ENCODE measurements at regions not wholly inside any gene's neighbourhood (a gene's known extent, or its start where the extent isn't known, plus 50 kb on each side); places are given as distances from the start of the nearest gene placed in this dataset.
"Not testable (repeated sequence)": the region's sequence is repeated elsewhere in the genome, so short reads cannot be mapped to it uniquely, and the experiment has no call there.

GRCh38 chr3:28575746-28576613 is 227.4 kb upstream of the AZI2 start:
- DNase-seq: peak in 45 of 56 donors; percentile 10 to 63 (median 42)

GRCh38 chr3:28576614-28577200 is 228.1 kb upstream of the AZI2 start:
- DNase-seq: peak in 17 of 56 donors; percentile 26 to 60 (median 41)

DNA sequence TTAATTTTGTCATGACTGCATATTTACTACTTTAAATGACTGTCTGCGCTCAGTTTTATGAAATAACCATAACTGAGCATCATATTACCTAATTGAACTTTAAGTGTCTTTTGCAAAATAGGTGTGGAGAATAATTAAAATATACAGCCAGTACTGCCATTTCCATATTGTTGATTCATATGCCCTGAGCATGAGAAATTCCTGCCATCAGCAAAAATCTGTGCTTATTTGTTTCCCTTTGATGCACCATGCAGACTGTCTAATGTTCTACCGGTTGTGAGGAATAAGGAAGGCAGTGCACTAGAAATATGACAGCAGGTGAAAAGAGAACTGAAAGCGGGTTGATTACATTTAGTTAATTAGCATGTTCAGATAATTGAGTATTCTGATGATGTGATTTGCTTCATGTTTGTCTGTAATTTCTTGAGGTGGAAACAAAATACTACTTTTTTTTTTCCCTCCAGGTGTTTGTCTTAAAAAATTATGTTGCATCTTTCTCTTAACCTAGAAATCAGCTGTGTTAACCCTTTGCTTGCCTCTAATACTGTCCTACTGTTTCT is 229.4 kb upstream of the AZI2 start:
- DNase-seq: no peak

- DNase-seq: no peak
These were observed 237.7 kb upstream of the AZI2 start for GRCh38 chr3:28586325-28586724.

DNA sequence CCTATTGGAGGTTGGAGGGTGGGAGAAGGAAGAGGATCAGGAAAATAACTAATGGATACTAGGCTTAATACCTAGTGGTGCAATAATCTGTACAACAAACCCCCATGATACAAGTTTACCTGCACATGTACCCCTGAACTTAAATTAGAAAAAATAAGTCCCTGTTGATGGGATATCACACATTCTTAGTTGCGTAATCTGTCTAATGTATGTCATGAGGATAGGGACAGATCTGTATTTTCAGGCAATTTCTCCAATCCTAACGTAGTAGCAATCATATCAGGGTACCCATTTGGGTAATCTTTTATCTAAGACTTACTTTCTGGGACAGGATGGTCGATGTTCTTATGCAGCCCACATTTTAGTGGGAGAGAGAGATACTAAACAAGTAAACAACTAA is 239.1 kb upstream of the AZI2 start:
- DNase-seq: no peak

- DNase-seq: no peak
These were observed 241.6 kb upstream of the AZI2 start for GRCh38 chr3:28590216-28590615.

DNA sequence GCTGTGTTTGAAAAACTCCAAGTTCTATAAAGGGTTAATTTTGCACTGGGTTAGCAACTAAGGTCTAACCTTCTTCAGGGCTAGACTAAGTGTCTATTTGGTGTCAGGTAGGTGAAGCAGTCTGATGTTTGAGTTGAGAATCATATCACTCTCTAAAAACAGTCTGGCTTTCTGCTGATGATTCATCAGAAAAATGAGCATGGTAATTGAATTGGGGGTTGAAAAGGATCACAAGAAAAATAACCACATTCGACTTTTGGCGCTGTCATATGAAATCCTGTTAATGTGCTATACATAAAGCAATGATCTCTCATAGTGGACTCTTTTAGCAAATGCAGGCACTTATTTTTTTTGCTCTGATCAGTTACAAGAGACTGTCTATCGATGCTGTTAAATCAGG is 242.2 kb upstream of the AZI2 start:
- DNase-seq: no peak

DNA sequence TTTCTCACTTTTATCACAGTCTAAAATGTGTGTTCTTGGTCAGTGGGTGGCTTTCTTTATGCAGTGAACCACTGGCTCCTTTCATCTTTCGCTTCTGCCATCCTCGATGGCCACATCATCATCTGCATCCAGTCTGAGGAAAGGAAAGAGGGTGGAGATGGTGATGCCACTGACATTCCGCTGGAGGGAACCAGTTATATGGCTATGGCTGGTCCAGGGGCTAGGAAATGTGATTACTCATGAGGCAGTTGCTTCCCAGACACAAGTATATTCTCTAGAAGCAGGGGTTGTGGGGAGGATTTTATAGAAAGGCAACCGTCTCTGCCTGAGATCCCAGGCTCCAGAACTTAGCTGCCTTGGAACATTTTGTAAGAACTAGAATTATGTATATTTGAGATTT is 246.7 kb upstream of the AZI2 start:
- DNase-seq: no peak

GRCh38 chr3:28597452-28597851 is 248.8 kb upstream of the AZI2 start:
- no peak for DNase-seq

GRCh38 chr3:28598165-28598564 is 249.5 kb upstream of the AZI2 start:
- DNase-seq: no peak

GRCh38 chr3:28601291-28601690 is 252.7 kb upstream of the AZI2 start:
- no peak for DNase-seq

DNA sequence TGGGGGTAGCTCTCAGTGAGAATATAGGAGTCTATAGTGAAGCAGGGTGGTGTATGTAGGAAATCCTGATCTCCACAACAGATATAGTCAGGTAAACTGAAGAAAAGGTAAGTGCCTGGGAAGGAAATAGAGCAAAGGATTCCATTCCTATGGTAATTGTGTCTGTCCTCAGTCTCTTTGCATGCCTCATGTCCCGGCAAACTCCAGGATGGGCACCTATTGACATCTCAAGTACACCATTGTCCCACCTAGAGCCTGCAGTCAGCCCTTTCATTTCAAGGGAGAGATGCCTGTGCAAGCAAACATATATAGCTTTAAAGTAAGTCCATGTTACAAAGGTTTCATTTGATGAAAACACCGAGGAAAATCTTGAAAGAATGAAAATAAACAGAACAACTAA is 257.7 kb upstream of the AZI2 start:
- no peak for DNase-seq

DNA sequence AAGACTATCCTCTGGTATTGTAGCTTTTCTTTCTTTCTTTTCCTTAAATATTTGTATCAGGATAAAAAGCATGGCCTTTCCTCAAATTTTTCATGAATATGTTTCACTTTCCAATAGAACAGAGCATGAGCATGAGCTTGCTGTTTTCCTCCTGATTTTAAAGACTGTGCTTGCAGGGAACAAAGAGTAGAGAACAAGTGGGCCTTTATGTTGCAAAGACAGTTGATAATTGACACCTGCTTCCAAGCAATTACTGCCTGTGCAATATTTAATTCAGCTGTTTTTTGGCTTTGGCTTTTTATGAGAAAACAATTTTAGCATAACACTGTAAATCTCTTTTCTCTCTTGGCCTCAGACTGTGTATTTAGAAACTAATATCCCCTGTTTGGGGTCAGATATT is 263.6 kb upstream of the AZI2 start:
- no peak for DNase-seq

GRCh38 chr3:28613511-28614106 is 265.0 kb upstream of the AZI2 start:
- DNase-seq: no peak

DNA sequence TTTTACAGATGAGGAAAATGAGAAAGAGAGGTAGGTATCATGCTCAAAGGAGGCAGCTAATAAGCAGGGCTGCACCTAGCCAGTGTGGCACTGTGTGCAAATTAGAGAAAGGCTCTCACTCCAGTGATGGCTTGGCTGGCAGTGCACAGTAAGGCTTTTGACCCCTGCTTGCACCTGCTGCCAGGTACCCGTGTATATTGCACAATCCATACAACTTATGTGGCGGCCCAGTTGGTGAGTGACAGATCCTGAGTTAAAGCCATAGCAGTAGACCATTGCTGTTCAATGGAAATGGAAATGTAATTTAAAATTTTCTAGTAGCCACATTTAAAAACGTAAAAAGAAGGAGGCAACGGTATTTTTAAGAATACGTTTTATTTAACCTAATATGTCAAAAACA is 266.4 kb upstream of the AZI2 start:
- no peak for DNase-seq

DNA sequence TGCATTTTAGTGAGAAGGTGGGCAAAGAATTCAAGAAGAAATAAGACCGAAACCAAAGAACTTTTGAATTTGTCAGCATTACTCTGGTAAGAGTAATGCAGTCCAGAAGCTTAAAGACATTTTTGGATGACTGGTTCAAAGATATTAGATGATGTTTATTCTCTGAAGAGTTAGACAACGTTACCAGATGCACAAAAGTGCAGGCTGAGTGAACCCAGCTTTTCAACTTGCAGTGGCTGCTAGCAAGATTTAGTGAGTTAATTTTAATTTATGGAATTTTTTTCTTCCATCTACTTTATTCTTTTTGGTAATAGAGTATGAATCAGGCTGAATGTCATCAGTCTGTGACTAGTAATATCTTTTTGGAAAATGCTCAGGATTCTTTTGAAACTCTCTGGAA is 267.3 kb upstream of the AZI2 start:
- no peak for DNase-seq

DNA sequence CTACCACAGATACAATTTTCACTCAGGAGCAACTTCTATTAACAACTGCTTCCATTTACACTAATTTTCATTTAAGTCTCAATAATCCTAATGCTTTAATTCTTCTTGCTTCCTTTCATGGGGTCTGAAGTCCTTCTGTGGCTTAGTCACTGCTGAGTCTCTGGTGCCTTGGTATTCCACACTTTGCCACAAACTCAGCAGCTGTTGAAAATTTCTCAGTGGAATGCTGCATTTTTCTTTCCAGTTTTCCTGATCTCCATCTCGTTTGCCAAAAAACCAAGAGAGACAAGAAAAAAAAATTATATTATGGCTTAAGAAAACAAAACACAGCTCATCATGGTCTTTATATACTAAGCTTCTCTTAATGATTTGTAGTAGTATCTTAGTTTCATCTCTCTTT is 269.2 kb upstream of the AZI2 start:
- DNase-seq: no peak

- DNase-seq: no peak
These were observed 274.5 kb upstream of the AZI2 start for GRCh38 chr3:28623106-28623505.

DNA sequence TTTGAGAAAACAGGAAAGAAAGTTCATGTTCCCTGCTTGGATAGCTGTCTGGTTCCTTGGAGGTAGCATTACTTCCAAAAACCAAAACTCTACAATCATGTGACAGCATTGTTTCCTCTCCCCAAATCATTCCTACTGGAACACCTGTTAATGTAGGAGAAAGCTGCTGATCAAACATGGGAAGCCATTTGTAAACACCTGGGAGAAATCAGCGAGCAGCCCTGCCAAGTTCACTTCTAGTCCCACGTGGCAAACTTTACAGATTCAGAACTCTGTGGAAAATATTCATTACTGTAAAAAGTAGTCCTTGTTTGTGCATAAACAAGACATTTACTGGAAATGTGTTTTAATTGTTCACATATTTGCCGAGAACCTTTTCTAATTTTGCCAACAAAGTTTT is 275.5 kb upstream of the AZI2 start:
- DNase-seq: no peak

DNA sequence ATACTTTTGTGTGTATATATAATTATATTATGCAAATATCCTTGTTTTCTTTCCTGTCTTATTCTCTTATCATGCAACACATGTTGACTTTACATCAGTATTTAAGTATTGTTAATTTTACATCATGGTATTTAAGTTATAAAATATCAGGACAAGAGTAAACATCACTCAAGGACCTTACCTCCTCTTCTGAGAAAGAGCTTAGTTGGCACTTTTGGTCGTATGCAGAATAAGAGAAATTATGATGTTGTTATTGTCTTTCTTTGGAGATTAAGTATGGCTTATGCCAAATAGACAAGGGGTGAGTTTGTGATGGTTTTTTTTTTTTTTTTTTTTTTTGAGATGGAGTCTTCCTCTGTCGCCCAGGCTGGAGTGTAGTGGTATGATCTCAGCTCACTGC is 279.2 kb upstream of the AZI2 start:
- DNase-seq: not testable (repeated sequence)

- DNase-seq: no peak
These were observed 285.4 kb upstream of the AZI2 start for GRCh38 chr3:28634019-28634418.

GRCh38 chr3:28637742-28638141 is 289.1 kb upstream of the AZI2 start:
- DNase-seq: no peak

GRCh38 chr3:28645149-28645548 is 296.5 kb upstream of the AZI2 start:
- no peak for DNase-seq
